ENCODE measurements at regions not wholly inside any gene's neighbourhood (a gene's known extent, or its start where the extent isn't known, plus 50 kb on each side); places are given as distances from the start of the nearest gene placed in this dataset.

GRCh38 chr7:18123508-18124239 is 96.0 kb upstream of the PRPS1L1 start:
- ATAC-seq (ENCODE audit: low read depth) (no peak; the same call in 1 of the 2 replicates), DNase-seq (no peak)
- no peaks in the 10 kb centered on the region for H3K36me3 ChIP-seq (ENCODE audit: control insufficient read depth, insufficient read depth, low read length)
- H2BK120ac ChIP-seq (ENCODE audit: low read depth, low read length) = no peak overlapping the region
- no peak overlapping the region for H4K8ac ChIP-seq (ENCODE audit: low read depth in 2 of 2, low read length in 2 of 2)
- no peak overlapping the region for H3K18ac ChIP-seq (ENCODE audit: low read depth, low read length)
- H4K20me1 ChIP-seq (ENCODE audit: insufficient read depth, low read length) = no peaks in the 10 kb centered on the region
- H3K4me2 ChIP-seq (ENCODE audit: low read depth, low read length) = no peak overlapping the region
- no peaks in the 10 kb centered on the region for H3K4me1 ChIP-seq (ENCODE audit: control insufficient read depth, insufficient read depth, low read length)
- H3K9ac ChIP-seq (ENCODE audit: low read depth, low read length) = no peak overlapping the region
- no peaks in the 10 kb centered on the region for H3K79me1 ChIP-seq (ENCODE audit: low read depth in 1 of 2, low read length in 2 of 2)
- no peak overlapping the region for H3K4ac ChIP-seq (ENCODE audit: low read depth, low read length)
- no peak overlapping the region for H2AK5ac ChIP-seq (ENCODE audit: low read depth, low read length)
- no CpG with 5 or more reads among the region's 2 CpGs for WGBS, 2 experiments (ENCODE audit: extremely low coverage in 2 of 2, insufficient read length in 1 of 2)
- no peak overlapping the region for H2BK5ac ChIP-seq (ENCODE audit: low read depth, low read length, poor library complexity, severe bottlenecking)
- H2AFZ ChIP-seq (replicated peaks; ENCODE audit: low read length, poor library complexity) = no peak overlapping the region
- H3K4me3 ChIP-seq (ENCODE audit: insufficient read depth, low read depth, low read length) = no peak overlapping the region
- H2AK9ac ChIP-seq (replicated peaks; ENCODE audit: low read depth, low read length, poor library complexity) = no peak overlapping the region
- no peak overlapping the region for H3K56ac ChIP-seq (ENCODE audit: extremely low read depth, insufficient read depth, low read length)
- no TSS peak for BruUV-seq (replicated peaks)
- intact Hi-C loops (cut with micrococcal nuclease) (no loop called here), in situ Hi-C loops (cut with MboI; ENCODE audit: low sequenced_read_pairs) (no loop called here), dilution Hi-C loops (cut with HindIII; ENCODE audit: low sequenced_read_pairs, unreplicated experiment) (no loop called here)
- H3K27me3 ChIP-seq (ENCODE audit: control insufficient read depth, insufficient read depth, low read length) = peaks cover 3% of the 10 kb centered on the region; the same call in 1 of the 2 replicates
- H4K5ac ChIP-seq (ENCODE audit: low read depth, low read length) = no peak overlapping the region
- H3K27ac ChIP-seq (ENCODE audit: insufficient read depth, low read length) = no peak overlapping the region
- no peak overlapping the region for H3K14ac ChIP-seq (replicated peaks; ENCODE audit: low read depth, low read length)
- CTCF ChIA-PET = no interaction called here
- H4K91ac ChIP-seq (ENCODE audit: insufficient read depth, low read depth, low read length) = no peak overlapping the region
- TF ChIP-seq RFX5 (IDR thresholded peaks at IDR 0.05; ENCODE audit: low read depth, low read length) = no peak
- TF ChIP-seq FOS (IDR thresholded peaks at IDR 0.05; ENCODE audit: low read depth, low read length) = no peak
- TF ChIP-seq MAFK (IDR thresholded peaks at IDR 0.05; ENCODE audit: low read depth, low read length) = no peak
- TF ChIP-seq CEBPB (IDR thresholded peaks at IDR 0.05; ENCODE audit: low read depth, low read length) = no peak
- TF ChIP-seq ELK1 (IDR thresholded peaks at IDR 0.05; ENCODE audit: borderline replicate concordance, low read depth, low read length) = no peak
- TF ChIP-seq MXI1 (IDR thresholded peaks at IDR 0.05; ENCODE audit: borderline replicate concordance, low read depth, low read length) = no peak
- TF ChIP-seq RAD21 (IDR thresholded peaks at IDR 0.05; ENCODE audit: low read length) = no peak
- TF ChIP-seq RCOR1 (IDR thresholded peaks at IDR 0.05; ENCODE audit: insufficient replicate concordance, low read length) = no peak
- TF ChIP-seq, protein P1, sequence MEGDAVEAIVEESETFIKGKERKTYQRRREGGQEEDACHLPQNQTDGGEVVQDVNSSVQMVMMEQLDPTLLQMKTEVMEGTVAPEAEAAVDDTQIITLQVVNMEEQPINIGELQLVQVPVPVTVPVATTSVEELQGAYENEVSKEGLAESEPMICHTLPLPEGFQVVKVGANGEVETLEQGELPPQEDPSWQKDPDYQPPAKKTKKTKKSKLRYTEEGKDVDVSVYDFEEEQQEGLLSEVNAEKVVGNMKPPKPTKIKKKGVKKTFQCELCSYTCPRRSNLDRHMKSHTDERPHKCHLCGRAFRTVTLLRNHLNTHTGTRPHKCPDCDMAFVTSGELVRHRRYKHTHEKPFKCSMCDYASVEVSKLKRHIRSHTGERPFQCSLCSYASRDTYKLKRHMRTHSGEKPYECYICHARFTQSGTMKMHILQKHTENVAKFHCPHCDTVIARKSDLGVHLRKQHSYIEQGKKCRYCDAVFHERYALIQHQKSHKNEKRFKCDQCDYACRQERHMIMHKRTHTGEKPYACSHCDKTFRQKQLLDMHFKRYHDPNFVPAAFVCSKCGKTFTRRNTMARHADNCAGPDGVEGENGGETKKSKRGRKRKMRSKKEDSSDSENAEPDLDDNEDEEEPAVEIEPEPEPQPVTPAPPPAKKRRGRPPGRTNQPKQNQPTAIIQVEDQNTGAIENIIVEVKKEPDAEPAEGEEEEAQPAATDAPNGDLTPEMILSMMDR (conservative IDR thresholded peaks at IDR 0.05; ENCODE audit: low read depth, low read length) = no peak
- POLR2A ChIA-PET (ENCODE audit: unreplicated experiment) = no interaction called here
- no peaks in the 10 kb centered on the region for H3K9me1 ChIP-seq (ENCODE audit: insufficient read depth, low read length)
- H2BK20ac ChIP-seq (ENCODE audit: low read depth, low read length) = no peak overlapping the region
- H3K23ac ChIP-seq (ENCODE audit: low read depth, low read length) = no peak overlapping the region
- H2BK15ac ChIP-seq (ENCODE audit: low read depth, low read length) = no peak overlapping the region
- H3K9me3 ChIP-seq (ENCODE audit: control insufficient read depth, insufficient read depth, low read length) = no peaks in the 10 kb centered on the region

All from IMR-90 (cell line).